CD4-positive, alpha-beta T cell treated with Interferon gamma for 1 hour (primary cell): ENCODE measurements at regions not wholly inside any gene's neighbourhood (a gene's known extent, or its start where the extent isn't known, plus 50 kb on each side); places are given as distances from the start of the nearest gene placed in this dataset.

ENCODE experiments used
- DNase-seq: peaks from one replicate; pipeline ENCODE4 v3.0.0-alpha.2; 2020

DNA sequence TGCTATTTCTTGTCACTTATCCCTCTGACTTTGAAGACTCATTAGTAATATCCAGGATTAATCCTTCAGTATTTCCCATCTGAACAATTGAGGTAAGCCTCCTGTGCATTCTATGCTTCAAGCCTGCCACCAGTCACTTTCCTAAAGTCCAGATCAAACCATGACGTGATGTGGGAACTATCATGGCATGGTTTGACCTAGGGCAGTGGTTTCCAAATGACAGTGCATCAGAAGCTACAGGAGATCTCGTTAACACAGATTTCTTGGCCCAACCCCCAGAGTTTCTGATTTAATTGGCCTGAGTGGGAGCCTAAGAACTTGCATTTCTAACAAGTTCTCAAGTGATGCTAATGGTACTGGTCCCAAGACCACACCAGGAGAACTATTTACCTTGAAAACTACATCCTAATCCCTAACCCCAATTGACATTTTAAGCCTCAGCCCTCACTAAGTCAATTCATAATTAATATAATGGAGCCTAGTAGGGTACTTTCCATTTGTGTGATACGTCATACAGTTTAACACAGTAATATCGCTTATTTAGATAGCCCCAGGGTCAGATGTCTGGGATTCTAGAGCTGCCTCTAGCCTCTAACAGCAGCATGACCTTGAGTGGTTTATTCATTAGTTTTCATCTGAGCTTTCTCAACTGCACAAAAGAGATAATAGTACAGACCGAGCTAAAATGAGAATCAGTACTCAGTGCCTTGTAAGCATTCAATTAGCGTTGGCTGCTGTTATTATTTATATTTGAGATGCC, 907.6 kb downstream of the TFAP2A start:
- DNase-seq = no peak

DNA sequence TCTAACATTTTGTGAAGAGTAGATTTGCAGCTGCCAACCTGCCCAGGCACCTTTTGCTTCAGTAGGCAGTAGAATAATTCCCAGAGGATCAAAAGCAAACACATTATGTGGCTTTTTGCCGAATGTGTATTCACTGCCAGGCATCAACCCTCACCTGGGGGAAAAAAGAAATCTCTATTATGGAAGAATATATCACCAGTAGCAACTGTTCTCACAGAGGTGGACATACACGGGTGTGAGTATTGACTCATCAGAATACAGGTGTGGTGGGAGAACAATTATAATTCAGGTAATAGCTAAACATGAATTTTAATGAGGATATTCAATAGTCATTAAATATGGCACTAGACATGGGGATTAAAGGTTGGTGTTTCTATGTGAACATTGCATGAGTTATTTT, 910.7 kb downstream of the TFAP2A start:
- DNase-seq = no peak

DNA sequence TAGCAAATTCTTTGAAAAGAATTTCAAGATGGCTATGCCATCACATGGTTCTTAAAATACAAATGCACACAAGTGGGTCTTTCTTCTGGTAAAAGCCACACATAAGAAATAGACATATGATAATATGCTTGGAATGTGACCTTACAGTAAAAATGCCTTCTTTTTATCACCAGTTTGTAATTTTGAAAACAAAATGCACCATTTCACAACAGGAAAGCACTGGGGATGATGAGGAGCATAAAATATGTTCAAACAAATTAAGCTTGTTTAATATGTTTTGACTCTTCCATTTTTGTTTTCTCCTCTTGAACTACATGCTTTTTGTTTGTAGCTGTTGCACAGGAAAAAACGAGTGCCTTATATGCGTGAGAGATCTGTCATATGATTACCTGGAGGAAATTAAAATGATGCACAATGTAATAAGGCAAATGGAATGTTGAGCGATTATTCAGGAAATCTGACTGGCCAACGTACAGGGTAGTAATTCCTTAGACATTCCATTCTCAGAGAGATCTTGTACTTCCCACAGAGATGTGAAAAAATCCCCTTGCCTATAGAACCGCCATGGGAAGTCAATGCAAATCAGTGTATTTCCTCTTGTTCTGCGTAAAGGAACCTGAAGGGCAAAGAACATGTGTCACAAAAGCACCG, 911.6 kb downstream of the TFAP2A start:
- no peak for DNase-seq

DNA sequence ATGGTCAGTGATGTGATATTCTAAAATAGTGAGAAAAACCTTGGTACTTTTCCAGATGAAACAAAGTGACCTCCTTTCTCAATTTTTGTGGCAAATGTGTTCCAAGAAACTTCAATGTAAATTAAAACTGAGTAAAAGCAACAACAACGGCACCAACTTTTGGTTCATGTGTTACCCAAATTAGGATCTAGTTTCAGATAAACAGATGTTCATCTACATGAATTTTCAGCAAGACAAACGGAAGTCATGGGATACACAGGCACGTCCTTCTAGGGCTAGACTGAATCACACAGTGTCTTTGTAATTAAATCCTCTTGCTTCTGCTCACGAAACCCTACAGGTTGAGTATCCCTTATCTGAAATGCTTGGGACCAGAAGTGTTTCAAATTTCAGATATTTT, 915.2 kb downstream of the TFAP2A start:
- no peak for DNase-seq

DNA sequence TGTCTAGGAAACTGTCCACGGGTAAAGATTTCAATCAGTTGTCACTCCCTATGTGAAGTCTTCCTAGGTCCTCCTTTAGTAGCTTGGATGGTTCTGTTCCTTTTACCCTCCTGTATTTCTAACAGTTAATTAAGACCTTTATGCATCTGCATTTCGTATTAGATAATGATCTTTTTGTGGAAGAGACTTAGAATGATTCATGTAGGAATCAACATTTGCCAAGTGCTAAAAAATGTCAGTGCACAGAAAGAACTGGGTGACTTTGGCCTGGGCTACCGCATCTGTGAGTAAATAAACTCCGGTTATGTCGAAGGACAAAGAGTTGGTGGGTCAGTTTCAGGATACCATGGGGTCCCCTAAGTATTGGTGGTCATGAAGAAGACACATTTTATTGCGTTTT, 918.0 kb downstream of the TFAP2A start:
- no peak for DNase-seq

DNA sequence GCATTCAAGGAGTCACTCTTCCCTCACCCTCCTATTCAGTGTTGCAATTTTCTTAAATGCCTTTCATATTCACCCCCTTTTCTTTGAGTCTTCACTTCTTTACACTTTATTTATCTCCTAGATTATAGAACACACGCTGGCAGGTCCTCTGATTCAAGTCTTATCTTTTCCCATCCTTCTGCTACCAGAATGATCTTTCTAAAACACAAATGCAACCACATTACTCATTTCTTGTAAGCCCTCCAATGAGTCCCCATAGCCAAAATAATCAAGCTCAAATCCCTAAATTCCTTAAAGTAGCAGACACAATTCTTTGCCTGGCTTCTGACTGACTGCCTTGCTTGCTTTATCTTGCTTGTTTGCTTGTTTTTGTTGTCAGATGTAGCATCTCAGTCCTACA, 920.0 kb downstream of the TFAP2A start:
- DNase-seq = no peak

DNA sequence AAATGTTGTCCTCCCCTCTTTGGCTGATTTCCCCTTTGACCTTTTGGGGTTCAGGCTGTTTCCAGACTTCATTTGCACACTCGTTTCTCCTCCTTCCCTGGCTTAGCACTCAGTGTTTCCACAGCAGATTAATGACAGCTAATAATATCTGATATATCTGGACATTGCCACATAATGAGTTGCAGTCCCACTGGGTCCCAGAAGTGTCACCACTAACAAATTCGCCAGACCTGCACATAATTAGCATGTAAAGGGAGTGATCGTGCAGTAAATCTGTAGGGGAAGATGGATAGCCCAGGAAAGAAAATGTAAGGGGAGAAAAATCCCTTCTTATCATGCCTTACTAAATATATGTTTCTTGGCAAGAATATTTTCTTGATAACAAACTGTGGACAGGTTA, 922.1 kb downstream of the TFAP2A start:
- DNase-seq = no peak

DNA sequence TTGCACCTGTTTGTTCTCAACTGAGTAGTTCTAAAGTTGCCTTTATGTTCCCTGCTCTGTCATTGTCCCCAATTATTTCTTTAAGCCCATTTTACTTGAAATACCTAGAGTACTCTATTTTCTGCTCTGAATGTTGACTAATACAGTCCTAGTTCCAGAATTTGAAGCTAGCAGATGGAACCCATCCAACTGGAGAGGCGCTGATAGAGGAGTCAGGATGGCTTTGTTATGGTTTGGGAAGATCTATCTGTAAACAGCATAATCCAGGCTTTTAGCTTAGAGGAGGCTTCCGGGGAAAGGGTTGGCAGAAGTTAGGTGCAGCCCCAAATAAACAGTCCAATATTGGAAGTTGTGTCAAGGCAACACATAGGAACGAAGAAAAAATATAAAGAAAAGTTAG, 927.7 kb downstream of the TFAP2A start:
- DNase-seq = no peak

DNA sequence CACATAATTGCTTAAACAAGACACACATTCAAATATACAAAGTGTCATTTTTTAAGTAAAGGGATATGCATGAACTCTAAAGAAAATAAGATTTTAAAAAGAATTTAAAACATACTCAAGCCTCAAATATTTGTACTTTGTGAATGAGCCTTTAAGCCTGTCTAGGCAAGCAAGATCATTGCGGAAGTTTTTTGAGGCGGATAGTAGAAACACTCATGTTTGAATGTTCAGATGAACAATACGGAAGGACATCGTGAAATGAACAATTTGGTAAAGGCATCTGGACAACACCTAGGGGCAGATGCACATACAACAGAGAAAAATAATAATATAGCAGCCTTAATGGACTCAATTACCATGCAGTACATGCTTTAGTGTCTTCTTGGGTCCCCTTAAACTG, 928.9 kb downstream of the TFAP2A start:
- no peak for DNase-seq

DNA sequence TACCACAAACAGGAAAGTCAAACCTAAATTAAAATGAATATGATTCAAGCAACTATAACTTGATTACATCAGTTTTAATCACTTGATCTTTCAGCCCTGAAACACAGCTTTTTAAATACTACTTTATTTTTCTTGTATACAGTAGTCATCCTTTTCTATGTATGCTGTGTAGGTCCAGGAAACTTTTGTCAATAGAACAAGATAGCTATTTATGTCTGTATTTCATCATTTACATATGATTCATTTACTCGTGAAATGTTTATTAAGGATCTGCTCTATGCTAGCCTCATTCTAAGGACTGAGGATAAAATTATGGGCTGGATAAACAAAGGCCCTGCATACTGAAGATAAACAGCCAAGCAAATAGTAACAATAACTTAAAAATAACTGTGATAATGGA, 930.2 kb downstream of the TFAP2A start:
- no peak for DNase-seq

DNA sequence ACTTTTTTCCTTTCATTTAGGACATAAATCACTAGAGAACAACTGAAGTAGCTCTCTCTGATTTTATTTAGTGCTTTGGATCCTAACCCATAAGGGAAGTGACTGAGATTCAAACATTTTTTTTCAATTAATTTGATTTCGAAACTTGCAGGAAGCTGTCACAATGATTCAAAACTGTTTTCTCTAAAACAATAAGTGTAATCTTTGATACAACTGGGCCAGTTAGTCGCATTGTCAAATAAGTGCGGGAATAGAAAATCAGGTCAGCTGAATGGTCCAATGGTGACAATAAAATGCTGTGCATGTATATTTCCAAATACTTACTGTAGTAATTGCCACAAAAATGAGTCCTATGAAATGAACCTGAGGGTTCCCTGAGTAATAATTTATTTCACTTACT, 930.8 kb downstream of the TFAP2A start:
- DNase-seq = no peak

DNA sequence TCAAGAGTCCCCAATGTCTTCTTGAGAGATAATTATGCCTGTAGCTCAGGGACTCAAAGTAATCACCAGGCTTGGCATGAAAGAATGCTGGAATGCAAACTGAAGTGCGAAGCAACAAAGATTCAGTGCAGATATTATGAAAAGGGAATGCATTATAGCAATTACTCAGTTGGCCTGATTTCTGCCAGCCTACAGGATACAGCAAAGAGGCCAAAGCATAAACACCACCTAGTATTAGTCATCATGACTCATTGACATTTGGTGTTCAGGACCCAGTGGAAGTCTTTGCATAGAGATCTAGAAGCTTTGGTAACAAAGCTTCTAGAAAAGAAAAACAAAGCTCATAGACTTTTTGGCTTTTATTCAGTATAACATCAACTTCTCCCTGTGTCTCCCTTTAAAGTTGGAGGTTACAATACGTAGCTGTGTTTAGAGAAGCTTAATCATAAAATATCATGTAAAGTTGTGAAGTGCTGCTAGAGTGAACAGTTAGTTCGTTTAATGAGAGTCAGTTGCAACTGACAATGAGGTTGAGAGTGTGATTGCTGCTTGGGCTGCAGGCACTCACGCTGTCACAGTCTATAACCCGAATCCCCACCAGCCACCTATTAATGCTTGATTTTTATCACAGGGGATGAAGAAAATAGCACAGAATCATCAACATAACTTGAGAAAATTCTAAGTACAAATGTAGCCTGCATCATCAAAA, 932.7 kb downstream of the TFAP2A start:
- DNase-seq = no peak

DNA sequence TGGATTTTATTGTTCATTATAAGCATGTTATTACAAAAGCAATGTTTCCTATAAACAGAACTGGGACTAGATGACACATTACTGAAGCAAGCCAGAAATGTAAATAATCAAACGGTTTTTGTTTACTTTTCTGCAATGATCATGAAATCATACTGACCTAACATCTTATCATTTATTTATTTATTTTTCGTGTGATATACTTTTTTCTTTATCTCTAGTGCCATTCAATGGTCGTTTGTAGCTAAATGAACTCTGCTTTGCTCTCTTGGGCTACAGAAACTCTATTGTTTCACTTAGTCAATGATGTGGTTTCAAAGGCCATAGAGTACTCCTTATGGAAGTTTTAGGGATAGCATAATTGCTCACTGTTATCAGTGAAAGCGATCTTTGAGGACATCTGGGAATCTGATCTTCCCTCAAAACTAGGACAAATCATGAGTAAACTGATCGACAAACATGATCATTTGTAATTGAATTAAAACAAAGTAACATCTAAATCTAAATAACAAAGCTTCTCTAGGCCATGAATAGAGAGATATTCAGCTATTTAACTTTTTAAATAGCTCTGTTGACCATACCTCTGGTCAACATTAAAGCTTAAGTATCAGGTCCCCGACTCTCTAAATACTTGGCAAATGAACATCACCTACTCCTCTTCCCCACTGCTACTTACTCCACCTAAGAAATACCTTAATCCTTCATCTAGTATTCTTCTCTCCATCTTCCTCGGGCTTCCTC, 933.4 kb downstream of the TFAP2A start:
- no peak for DNase-seq

DNA sequence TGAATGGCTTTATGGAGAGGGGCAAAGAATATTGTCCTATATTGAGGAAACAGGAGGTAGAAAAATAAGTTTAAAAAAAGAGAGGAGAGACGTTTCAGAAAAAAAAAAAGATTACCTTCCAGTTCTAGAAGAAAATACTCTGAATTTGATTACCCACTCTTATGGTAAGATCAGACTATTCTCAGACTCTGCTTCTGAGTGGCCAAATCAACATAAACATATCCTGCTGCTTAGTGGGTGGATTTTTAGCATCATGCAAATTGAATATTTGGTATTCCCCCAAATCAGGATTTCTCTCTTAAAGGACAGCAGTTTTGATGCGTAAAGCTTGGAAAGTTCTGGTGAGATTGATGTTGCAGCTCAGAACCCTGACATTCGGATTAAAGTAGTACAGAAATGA, 946.6 kb downstream of the TFAP2A start:
- DNase-seq = no peak

DNA sequence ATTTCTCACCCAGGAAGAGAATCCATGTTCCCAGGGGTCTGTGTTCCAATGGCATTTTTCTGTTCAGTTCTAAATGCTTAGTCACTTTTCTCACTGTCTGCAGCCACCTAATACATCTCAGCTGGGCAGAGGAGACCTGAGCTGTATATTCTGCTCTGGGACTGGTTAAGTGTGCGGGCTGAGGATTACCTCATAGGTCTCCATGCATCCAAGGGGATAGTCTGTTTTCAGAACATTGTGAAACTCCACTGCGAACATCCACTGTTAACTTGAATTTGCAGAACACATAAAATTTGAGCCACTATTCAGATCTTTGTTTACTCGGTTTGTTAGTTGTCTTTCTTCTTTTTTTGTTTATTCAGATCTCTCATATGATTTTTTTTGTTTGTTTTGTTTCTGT, 947.1 kb downstream of the TFAP2A start:
- DNase-seq = no peak

DNA sequence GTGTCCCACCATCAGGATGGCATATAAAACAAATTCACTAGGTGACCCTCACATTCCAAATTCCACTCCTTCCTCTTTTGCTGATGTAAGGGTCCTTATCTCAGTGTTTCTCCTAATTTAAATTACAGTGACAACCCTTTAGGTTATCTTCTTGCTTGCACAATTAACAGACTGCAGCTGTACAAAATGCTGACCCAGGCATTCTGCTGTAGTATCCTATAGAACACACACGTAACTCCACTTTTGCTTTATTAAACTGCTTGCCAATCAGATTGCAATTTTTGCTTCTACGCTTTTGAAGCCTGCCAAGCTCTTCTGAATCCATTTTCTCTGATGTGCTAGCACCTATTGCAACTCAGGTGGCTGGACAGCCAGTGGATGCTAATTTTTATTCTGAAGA, 950.3 kb downstream of the TFAP2A start:
- no peak for DNase-seq

DNA sequence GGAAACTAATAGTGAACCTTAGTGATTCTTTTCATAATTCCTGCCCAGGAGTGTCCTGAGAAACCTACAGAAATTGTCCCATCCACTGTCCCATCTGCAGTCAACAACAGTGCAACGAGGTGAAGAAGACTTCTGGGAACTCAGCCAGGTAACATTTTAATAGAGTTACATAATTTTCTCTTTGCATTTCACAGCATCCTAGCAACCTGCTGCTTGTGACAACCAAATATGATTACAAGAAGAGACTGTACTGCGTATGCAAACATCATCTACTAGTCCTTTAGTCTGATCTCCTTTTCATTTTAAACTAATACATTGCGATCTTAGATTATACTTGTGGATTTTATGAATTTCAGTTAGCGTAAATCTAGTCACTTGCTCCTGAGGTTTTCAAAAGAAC, 951.6 kb downstream of the TFAP2A start:
- DNase-seq = no peak

DNA sequence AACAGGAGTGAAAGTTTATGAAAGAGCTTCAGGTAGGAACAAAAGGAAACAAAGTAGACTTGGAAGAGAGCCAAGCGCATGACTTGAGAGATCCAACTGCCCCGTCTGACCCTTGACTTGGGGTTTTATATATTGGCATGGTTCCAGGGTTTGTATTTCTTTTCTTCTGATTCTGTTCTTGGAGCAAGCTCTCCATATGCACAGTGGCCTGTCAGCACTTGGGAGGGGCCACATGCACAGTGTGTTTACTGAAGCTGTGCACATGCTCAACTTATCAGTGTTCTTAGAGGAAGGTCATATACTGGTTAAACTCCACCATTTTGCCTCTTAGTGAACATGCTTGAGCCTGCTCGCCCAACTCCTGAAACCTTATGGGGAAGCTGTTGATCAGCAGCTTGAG, 953.7 kb downstream of the TFAP2A start:
- DNase-seq = no peak

DNA sequence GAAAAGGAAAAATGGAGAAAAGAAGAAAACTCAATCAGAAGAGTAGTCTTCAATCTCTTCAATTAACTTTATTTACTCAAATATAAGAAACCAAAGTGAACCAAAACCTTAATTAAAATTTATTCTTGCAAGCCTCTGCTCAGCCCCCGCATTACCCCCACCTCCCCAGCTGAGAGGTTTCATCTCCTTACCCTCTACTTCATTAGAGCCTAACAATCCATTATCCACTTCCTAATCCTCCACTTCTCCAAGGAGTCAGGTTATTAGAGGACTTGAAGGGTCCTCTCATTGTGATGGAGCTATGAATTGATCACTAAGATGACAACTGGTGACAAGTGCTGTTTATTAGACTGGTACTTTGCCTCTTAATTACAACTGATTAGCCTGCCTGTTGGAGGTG, 956.5 kb downstream of the TFAP2A start:
- DNase-seq = no peak

DNA sequence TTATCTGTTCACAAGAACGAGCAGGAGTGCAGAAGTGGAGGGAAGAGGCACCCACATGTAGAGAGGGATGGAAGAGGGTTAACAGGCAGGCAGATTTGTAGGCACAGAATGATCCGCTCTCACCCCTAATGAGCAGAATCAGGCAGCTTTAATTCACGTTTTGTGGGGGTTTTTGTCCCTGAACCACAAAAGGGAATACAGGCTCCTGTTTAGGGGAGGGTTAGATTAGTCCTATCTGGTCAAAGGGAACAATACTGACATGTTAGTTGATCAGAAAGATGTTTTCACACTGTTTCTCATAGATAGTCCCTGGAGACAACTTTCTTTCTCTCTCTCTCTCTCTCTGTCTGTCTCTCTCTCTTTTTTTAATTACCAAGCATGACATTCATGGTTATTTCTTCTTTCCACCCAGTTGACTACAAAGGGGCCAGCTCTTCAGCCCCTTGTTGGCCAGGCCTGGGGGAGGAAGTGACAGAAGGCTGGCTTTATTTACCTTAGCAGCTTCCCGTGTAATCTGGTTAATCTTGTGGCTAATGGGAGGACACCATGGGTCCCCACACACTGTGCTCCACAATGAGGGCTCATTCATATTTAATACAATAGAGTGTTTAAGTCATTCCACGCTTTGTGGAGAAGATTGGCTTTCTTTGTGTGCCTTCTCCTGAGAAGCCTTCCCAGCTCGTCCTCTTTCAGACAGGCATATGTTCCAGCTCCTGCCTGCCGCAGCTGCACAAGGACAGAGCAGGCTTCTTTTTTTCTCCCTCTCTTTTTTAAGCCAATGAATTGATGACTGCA, 958.8 kb downstream of the TFAP2A start:
- DNase-seq = no peak

DNA sequence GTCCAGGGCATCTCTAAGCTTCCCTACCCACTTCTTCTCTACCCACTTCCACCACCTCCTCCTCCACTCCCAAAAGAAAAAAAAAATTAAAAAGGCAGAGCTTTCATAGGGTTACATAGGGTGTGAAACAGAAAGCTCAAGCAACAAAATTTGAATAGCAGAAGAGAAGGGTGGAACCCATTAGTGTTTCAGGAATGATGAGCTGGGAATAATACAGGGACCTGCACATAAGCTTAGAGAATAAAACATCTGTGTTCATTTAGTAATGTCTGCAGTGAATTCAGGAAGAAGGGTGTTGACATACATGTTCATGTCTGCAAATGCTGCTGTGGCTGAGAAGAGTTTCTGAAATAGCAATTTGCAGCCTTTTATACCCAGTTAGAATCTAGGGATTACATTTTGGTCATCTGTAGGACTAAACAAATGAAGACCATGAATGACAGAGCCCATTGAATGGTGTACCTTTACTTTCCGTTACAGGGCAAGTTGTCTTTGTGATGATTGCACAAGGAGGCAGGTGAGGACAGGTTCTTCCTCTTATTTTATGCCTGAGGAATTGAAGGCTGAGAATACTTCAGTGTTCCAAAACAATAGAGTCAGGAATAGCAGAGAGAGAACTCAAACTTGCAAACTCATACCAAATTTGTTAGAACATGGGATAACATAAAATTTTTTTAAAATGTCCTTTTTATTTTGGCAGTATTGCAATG, 975.1 kb downstream of the TFAP2A start:
- DNase-seq = no peak

DNA sequence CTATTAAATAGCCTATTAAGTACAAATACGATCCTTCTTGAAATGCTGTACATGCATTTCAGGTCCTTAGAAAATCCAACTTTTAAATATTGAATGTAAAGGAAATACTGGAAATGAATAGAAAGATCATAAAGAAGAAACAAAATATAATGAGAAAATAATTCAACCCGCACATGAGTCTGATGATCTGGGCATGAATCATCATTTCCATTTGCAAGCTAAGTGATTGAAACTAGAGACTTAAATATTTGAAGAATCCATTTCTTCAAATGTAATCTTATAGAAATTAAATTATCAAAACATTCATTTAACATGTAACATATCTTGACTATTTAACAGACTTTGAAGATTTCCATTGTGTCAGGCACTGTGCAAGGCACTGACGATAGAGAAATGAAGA, 977.0 kb downstream of the TFAP2A start:
- no peak for DNase-seq
